Hematopoietic multipotent progenitor cell treated with erythropoietin and hydrocortisone succinate and interleukin-3 and kit ligand, for 15 days (in vitro differentiated cells): ENCODE measurements at regions not wholly inside any gene's neighbourhood (a gene's known extent, or its start where the extent isn't known, plus 50 kb on each side); places are given as distances from the start of the nearest gene placed in this dataset.
"Not testable (repeated sequence)": the region's sequence is repeated elsewhere in the genome, so short reads cannot be mapped to it uniquely, and the experiment has no call there.

Experiments
- DNase-seq: peaks from one replicate; pipeline ENCODE4 v3.0.0-alpha.2; 2015; ENCODE audit warnings: low spot score

DNA sequence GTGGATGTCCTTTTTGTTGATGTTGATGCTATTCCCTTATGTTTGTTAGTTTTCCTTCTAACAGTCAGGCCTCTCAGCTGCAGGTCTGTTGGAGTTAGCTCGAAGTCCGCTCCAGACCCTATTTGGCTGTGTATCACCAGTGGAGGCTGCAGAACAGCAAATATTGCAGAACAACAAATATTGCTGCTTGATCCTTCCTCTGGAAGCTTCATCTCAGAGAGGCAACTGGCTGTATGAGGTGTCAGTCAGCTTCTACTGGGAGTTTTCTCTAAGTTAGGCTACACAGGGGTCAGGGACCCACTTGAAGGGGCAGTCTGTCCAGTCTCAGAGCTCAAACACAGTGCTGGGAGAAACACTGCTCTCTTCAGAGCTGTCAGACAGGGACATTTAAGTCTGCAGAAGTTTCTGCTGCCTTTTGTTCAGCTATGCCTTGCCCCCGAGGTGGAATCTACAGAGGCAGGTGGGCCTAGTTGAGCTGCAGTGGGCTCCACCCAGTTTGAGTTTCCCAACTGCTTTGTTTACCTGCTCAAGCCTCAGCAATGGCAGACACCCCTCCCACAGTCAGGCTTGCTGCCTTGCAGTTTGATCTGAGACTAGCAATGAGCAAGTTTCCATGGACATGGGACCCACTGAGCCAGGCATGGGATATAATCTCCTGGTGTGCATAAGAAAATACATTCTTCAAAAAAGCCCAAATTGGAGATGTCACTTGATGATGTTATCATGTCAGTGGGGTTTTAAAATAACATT is 99.5 kb downstream of the KDM5D start:
- no peak for DNase-seq

DNA sequence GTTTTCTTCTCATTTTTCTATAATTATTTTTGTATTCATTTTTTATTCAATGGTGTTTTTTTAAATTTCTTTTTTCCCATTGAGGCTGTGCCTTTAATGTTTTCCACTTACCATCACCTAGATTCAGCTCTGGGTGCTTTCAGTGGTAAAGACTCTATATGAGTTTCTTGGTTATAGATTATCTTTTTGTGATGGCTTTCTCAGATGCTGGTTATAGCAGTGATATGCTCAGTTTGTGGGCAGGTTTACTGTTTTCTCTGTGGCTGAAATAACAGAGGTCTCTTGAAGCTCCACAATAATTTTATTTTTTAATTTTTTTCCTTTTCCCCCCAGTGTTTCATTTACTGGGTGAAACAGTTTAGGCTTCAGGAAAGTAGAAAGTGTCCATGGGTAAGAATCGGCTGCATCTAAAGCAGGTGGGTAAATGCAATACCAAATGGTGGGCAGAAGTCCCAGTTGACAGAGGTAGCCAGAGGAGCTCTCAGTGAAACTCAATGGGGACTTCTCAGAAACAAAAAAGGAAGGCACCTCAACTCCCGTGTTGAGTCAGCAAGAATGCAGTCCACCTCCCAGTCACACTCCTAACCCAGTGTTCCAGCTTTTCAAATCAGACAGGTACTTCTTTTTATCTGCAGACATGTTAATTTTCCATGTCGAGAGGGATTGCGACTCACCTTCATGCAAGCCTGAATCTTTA is 106.7 kb downstream of the KDM5D start:
- no peak for DNase-seq

DNA sequence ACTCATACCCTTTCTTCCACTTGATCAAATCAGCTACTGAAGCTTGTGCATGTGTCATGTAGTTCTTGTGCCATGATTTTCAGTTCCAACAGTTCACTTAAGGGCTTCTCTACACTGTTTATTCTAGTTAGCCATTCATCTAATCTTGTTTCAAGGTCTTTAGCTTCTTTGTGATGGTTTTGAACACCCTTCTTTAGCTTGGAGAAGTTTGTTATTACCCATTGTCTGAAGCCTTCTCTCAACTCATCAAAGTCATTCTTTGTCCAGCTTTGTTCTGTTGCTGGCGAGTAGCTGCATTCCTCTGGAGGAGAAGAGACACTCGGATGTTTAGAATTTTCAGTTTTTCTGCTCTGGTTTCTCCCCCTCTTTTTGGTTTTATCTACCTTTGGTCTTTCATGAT is 115.6 kb downstream of the KDM5D start:
- no peak for DNase-seq

DNA sequence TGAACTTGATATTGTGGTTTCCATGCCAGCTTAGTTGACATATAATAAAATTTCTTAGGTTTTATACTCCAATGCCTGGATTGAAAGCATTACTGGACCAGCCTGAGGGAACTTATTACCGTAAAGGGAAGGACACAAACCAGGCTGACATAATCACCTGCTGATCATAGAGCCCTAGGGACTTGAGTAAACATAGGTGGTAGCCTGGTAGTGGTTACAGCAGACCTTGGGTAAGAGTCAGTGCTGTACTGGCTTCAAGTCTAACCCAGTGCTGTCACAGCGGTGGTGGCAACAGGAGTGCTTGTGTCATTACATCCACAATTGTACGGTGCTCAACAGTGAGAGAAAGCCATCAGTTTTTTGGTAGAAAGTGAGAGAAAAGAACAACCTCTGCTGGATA is 122.1 kb downstream of the KDM5D start:
- DNase-seq, result no peak

DNA sequence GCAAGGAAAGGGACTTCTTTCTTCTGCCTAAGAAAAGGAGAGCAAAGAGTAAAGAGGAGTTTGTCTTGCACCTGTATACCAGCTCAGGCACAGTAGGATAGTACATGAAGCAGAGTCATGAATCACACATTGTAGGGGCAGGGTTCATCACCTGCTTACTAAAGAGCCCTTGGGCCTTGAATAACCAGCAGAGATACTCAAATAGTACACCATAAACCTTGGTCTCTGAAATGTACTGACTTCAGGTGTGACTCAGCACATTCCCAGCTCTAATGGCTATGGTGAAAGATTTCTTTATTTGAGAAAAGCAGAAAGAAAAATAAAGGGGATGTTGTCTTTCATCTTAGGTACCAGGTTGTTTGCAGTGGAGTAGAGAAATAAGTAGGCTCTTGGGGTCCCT is 122.8 kb downstream of the KDM5D start:
- no peak for DNase-seq

DNA sequence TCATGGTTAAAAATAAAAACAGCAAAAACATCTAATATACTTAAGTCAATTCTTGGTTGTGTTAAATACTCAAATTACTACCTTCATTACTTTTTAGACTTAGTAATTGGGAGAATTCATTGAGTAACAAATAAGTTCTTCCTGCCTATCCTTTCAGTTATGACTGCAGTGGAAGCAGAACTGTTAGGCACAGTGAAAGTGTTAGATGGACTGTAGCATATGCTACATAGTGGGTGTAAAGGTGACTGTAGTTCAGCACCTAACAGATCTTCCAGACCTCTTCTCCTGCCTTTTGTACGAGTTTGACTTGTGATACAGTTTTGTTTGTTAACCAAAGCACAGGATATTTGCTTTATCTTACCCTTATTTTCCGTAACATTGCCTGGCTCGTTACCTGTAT is 143.4 kb downstream of the KDM5D start:
- no peak for DNase-seq

DNA sequence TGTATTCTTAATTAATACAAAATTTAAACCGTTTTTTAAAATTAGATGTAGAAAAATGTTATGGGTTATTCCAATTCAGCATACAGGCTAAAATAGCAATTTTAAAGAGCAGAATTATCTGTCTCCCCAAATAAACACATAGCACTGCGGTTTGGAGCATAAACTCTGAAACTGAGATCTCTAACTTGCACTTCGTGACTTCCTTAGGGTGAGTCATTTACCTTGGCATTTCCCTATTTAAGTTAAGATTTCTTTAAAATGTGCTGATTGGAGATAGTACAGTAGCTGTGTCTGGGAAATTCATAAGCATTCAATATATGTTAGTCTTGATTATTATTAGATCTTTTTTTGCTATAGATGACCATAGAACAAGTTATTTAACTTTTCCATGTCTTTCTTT is 143.8 kb downstream of the KDM5D start:
- no peak for DNase-seq

DNA sequence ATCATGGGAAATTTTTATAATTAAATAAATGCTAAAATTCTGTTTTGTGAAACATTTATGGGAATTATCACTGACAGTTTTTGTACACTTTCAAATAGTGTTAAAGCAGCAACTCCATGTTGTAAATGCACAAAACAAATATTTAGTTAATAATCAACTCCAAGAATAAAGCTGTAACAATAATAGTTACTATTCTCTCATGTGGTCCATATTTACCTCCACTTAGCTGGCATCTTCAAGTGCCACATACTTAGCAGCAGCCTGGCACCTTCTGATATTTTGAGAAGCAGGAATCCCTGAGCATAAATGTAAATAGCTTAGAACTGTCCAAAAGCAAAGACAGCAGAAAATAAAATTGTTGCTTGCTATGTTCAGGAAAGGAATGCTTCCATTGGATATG is 154.3 kb downstream of the KDM5D start:
- DNase-seq, result no peak

DNA sequence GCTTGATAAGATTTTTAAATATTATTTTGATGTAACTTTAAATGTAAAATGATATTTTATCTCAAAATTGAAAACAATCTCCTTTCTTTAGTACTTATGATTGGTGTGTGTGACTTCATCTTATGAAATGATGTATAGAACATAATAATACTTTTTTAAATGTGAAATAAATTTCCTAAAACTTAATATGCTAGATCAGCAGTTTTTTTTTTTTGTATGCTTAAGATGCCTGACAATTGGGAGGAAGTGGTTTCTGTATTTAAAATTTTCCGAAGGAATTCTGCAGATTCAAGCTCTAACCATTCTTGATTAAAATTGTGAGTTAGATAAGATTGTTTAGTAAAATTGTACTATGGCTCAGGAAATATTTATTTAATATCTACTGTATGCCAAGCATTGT is 154.9 kb downstream of the KDM5D start:
- no peak for DNase-seq

DNA sequence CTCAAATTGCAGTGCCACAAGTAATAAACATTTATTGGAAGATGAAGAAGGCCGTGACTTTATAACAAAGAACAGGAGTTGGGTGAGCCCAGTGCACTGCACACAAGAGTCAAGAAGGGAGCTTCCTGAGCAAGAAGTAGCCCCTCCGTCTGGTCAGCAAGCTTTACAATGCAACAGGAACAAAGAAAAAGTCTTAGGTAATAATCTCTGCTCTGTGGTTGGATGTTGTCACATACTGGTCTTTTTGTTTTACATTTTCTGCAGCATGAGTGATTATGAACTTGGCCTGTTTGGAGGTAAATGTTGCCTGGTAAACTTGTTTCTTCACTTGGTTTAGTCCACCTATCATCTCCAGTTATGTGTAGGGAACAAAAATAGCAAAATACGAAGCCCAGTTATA is 157.2 kb downstream of the KDM5D start:
- no peak for DNase-seq

DNA sequence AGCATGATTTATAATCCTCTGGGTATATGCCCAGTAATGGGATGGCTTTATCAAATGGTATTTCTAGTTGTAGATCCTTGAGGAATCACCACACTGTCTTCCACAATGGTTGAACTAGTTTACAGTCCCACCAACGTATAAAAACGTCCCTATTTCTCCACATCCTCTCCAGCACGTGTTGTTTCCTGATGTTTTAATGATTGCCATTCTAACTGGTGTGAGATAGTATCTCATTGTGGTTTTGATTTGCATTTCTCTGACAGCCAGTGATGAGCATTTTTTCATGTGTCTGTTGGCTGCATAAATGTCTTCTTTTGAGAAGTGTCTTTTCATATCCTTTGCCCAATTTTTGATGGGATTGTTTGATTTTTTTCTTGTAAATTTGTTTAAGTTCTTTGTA is 163.5 kb downstream of the KDM5D start:
- DNase-seq, result not testable (repeated sequence)

DNA sequence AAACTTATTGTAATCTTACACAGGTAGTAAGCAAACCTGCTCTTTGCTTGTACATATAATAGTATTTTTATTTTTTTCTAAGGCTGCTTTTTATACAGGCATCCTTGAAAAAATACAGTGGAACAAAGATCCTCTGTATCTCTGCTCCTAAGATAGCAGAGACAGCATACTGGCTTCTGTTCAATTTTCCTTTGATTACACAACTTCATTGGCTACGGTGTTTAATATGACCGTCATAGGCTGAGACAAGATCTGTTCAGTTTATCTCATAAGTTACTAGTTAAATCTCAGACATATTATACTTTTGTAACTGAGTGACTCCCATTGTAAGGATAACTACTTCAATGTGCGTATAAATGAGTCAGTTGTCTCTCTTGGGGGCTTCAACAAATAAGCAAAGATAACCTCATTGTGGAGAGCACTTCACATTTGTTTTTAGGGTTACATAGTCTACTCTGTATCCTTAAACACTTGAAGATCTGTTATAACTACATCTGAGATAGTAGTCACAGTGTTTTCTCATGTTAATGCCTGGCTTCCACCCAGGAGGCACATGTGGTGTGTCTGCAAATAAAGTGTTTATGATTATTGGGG is 166.1 kb downstream of the KDM5D start:
- no peak for DNase-seq

DNA sequence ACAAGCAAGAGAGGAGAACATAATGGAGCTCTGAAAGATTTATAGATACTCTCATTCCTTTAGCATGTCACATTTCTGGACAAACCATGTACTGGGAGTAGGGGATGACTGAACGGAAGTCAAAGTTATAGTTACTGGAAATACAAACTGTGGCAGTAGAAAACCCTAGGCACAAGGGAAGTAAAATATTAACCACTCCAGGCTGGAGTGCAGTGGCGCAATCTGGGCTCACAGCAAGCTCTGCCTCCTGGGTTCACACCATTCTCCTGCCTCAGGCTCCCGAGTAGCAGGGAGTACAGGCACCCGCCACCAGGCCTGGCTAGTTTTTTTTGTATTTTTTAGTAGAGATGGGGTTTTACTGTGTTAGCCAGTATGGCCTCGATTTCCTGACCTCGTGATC is 167.3 kb downstream of the KDM5D start:
- DNase-seq, result no peak

DNA sequence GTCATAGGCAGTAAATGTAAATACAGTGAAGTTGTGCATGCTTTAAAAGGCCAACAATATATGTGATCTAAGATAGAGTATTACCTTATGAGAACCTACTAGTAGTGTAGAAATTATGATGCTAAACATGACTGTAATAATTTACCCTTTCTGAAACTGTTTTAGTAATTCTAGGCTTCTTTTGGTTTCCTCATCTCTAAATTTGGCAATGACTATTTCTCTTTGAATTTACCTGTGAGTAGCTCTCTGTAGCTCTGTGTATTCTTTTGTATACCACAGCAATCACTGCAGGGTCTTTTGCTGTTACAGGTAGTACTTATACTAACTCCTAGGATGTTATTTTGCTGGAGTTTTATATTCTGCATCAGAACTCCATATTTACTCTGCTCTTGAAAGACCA is 169.6 kb downstream of the KDM5D start:
- no peak for DNase-seq

DNA sequence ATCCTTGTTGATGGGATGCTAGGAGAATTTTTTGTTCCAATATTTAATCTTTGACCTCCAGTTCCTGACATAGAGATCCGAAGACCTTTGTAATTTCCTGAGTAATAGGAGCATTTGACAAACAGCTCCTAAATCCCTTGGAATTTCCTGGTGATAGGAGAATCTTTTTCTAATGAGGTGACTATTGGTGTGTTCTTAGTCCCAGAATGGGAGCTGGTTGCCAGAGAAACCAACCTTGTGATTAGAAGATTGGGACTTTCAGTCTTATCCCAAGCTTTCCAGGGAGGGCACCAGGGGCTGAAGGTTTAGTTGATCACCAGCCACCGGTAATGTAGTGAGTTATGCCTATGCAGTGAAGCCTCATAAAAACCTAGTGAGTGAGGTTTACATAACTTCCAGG is 170.9 kb downstream of the KDM5D start:
- no peak for DNase-seq

DNA sequence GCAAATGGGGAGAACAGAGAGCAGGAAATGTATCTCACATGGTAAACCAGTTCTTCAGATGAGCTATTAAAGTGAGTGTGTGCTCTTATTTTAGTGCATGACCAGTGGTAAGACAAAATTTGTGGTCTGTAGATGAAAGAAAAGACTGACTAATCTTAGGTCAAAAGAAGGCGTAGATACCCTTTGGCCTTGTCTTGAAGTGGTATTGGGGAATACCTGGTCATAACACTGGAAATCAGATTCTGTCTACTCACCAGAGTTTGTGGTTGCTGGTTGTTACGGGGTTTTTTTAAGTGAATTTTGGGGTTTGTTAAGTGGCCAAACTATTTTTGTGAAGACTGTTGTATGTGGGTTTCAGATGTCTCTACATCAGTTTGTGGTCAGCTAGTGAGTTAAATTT is 173.5 kb downstream of the KDM5D start:
- no peak for DNase-seq

DNA sequence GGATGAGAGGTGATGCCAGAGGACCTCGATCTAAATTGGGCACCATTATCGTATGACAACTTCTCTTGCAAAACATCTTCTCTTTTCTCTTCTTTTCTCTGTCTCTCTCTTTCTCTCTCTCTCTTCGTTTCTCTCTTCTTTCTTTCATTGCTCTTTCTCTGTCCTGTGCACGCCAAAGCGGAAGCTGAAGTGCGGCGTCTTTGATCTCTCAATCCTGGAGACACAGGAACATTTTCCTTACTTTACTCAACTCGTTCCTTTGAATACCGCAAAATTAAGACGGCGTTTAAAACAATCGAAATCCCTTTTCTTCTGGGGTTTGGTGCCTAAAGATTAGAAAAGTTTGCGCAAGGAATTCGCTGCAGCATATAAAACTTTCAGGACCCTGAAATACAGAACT is 176.6 kb downstream of the KDM5D start:
- no peak for DNase-seq

DNA sequence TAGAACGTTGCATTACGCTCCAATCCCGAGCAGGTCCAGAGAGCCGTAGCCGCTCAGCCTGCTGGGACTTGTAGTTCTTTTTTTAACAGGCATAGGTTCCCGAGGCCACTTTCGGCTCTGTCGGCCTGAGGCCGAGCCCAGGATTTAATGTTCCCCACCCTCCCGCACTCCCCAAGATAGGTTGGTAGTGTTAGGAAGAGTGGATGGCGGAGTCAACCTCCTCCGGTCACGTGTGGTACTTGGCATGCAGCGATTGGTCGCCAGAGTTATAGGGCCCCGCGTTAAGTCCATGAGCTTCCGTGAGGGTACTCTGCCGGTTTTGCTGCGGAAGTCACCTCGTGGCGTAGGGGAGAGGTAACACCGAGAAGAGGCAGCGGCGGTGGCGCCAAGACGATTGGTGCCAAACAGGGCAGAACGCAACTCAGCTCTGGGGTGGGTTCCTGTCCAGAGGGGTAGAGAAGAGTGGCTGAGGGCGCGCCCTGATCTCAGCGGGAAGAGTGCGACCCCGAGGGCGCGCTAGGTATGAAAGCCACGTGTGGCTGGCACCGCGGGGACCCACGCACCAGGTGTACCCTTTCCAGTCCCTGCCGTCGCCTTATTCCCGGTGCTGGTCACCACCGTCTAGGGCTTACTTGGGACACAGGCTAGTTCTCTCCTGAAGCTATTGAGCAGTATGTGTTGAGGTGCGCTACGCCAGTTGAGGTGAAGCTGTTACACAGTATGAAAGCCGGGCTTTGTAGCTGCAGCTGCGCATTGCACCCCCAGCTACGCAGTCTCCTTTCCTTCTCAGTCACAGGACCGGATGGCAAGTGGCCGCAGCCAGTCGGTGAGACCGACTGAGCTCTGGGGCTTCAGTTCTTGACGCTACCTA is 177.2 kb downstream of the KDM5D start:
- peak; percentile 78 for DNase-seq

DNA sequence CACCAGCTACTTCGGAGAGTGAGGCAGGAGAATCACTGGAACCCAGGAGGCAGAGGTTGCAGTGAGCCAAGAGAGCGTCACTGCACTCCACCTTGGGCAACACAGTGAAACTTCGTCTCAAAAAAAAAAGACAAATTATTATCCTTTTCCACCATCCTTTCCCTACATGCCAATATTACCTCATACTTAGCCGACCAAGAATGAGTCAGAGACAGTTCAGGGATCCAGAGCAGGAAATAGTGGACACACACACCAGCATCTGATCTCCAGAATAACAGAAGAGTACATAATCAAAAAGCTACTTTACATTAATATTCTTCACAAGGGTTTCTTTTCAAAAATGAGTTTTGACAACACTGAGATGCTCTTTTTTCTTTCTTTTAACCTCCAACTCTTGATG is 185.4 kb downstream of the KDM5D start:
- DNase-seq, result no peak

DNA sequence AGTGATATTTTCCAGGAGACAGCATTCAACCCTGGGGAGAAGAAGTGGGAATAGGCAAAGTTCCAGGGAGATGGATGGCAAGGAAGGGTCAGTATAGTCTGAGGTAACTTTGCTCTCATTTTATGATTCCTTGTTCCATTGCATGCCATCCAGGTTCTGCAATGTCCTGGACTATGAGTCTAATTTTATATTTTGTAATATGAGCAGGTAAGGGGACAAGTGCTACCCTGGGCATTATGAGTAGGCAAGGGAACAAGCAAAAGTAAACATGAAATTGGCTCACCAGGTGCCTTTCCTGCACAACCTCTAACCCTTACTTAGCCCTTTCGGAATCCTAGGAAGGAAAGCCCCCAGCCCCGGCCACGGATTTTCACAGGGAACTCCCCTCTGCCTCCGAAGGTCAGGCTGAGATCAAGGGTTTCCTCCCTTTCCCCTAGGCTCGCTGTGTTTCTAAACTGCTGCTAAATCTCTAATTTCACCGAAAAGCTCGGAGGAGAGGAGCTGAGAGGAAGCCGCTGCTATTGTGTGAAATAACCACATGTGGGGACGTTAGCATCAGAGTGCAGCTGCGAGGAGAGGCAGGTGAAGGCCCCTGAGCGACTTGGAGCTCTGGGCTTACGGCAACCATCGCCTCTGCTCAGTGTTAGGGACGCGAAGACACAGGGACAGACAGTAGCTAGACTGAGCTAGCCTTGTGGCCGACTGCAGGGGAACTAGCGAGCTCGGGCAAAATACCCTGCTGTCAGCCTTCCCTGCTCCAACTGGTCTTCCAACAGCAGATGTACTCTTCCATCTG is 194.7 kb downstream of the KDM5D start:
- no peak for DNase-seq

DNA sequence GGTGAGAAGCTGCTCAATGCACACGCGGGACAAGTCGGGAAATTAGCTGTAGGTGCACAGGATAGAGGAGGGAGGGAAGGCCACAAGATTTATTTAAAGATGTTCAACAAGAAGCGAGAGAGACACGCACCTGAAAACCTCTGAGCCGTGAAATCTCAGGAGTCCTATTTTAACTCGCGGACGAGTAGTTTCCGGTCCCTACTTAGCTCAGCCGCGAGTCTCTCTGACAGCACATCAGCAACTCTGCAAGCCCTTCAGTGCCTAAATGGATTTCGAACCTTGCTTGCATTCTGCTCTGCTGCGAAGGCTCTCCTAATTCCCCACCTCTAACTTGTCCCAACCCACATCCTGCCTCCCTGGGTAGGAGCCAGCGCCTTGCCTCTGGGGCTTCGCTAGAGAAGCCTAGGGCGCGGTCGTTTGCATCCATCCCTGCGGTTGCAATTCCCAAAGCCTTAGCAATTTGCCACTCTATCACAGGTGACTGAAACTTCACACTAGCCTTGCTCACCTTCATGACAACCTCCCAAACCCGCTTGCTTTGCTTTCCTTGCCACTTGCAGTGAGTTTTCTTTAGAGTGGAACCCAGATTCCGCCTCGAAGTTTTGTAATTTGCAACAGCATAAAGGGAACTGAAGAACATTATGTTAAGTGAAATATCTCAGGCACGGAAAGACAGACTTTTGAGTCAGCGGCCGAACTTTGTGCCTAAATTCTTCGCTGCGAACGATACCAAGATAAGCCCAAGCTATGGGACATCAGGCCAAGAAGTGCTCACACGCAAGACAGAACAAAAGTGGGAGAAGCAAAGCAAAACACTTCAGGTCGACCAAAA is 202.8 kb downstream of the KDM5D start:
- no peak for DNase-seq
